Upper lobe of right lung (tissue), 1 donor: ENCODE measurements at regions not wholly inside any gene's neighbourhood (a gene's known extent, or its start where the extent isn't known, plus 50 kb on each side); places are given as distances from the start of the nearest gene placed in this dataset.

Experiments used
- ATAC-seq: fragments of 200-7000 bp; cut with Tn5 transposase; one replicate; pipeline ENCODE4 v1.9.1; 2020; ENCODE audit warnings: mild to moderate bottlenecking, moderate library complexity
- DNase-seq: peaks from one replicate; pipeline ENCODE4 v3.0.0-alpha.2; 2020
- H3K27ac ChIP-seq: fragments of 200-600 bp; one replicate; pipeline ENCODE4 v1.8.0; 2022
- H3K27me3 ChIP-seq: fragments of 200-600 bp; one replicate; pipeline ENCODE4 v1.8.0; 2022; ENCODE audit warnings: mild to moderate bottlenecking
- H3K36me3 ChIP-seq: fragments of 200-600 bp; one replicate; pipeline ENCODE4 v1.8.0; 2022
- H3K4me1 ChIP-seq: fragments of 200-600 bp; one replicate; pipeline ENCODE4 v1.8.0; 2022
- H3K4me3 ChIP-seq: fragments of 200-600 bp; one replicate; pipeline ENCODE4 v1.8.0; 2022; ENCODE audit warnings: mild to moderate bottlenecking
- H3K9me3 ChIP-seq: fragments of 200-600 bp; one replicate; pipeline ENCODE4 v1.8.0; 2022
- CTCF ChIP-seq: fragments of 200-600 bp; IDR thresholded peaks from one replicate; pipeline ENCODE4 v1.8.0; 2022; ENCODE audit warnings: antibody characterized with exemption
- intact Hi-C: fragments of 100-400 bp; cut with DNase I; formaldehyde crosslinking; loops from one replicate; pipeline ENCODE4 v1.11.0; 2022
- donor health status: DM: no; HTN: yes; CAD: no; lungs with severe emphysema.

- Histone ChIP-seq H3K4me1 (peaks cover 4% of the 10 kb centered on the region), H3K4me3 (no peak overlapping the region), H3K9me3 (no peaks in the 10 kb centered on the region), H3K36me3 (no peaks in the 10 kb centered on the region), H3K27ac (no peak overlapping the region), H3K27me3 (no peaks in the 10 kb centered on the region)
- DNase-seq (no peak), ATAC-seq (peak; percentile 16)
- TF ChIP-seq CTCF: no peak
- intact Hi-C loops: loop anchor here (10.0 kb wide), 1 partner anchor 620 kb away; no protein-coding TSS in a partner anchor
These were observed 343.1 kb downstream of the ZSWIM6 start for GRCh38 chr5:61675015-61675692.

GRCh38 chr5:61677220-61677619 is 345.2 kb downstream of the ZSWIM6 start:
- no peak overlapping the region for H3K27ac ChIP-seq
- no peaks in the 10 kb centered on the region for H3K36me3 ChIP-seq
- ATAC-seq (no peak), DNase-seq (no peak)
- peaks cover 4% of the 10 kb centered on the region for H3K4me1 ChIP-seq
- no peak overlapping the region for H3K4me3 ChIP-seq
- H3K27me3 ChIP-seq: no peaks in the 10 kb centered on the region
- intact Hi-C loops: loop anchor here (10.0 kb wide), 1 partner anchor 622 kb away; no protein-coding TSS in a partner anchor
- TF ChIP-seq CTCF: no peak
- no peaks in the 10 kb centered on the region for H3K9me3 ChIP-seq

- no peak for DNase-seq
- Histone ChIP-seq H3K4me1 (no peaks in the 10 kb centered on the region), H3K27me3 (no peaks in the 10 kb centered on the region), H3K27ac (no peak overlapping the region), H3K4me3 (no peak overlapping the region), H3K9me3 (no peaks in the 10 kb centered on the region), H3K36me3 (no peaks in the 10 kb centered on the region)
- intact Hi-C loops: loop anchor here (10.0 kb wide), 1 partner anchor 624 kb away; no protein-coding TSS in a partner anchor
- no peak for ATAC-seq
- TF ChIP-seq CTCF: no peak
These were observed 346.9 kb downstream of the ZSWIM6 start for GRCh38 chr5:61678966-61679365.

- TF ChIP-seq CTCF: no peak
- Histone ChIP-seq H3K36me3 (no peaks in the 10 kb centered on the region), H3K4me1 (no peaks in the 10 kb centered on the region), H3K9me3 (no peaks in the 10 kb centered on the region), H3K27me3 (no peaks in the 10 kb centered on the region), H3K27ac (no peak overlapping the region), H3K4me3 (no peak overlapping the region)
- no peak for DNase-seq
- ATAC-seq: no peak
- intact Hi-C loops: loop anchor here (10.0 kb wide), 1 partner anchor 625 kb away; no protein-coding TSS in a partner anchor
These were observed 347.5 kb downstream of the ZSWIM6 start for GRCh38 chr5:61679562-61679961.

- Histone ChIP-seq H3K27me3 (no peaks in the 10 kb centered on the region), H3K9me3 (no peaks in the 10 kb centered on the region), H3K36me3 (no peaks in the 10 kb centered on the region), H3K4me3 (no peak overlapping the region), H3K27ac (no peak overlapping the region), H3K4me1 (no peaks in the 10 kb centered on the region)
- DNase-seq (no peak), ATAC-seq (no peak)
- TF ChIP-seq CTCF: no peak
- intact Hi-C loops: no loop called here
These were observed 348.2 kb downstream of the ZSWIM6 start for GRCh38 chr5:61680247-61680646.
